GM12878 (cell line): ENCODE measurements at regions not wholly inside any gene's neighbourhood (a gene's known extent, or its start where the extent isn't known, plus 50 kb on each side); places are given as distances from the start of the nearest gene placed in this dataset.

ENCODE experiments used
- ATF3 ChIP-seq: IDR thresholded peaks from 2 replicates; pipeline ENCODE4 v1.6.1; 2011; ENCODE audit warnings: low read depth, mild to moderate bottlenecking, low read length, moderate library complexity, borderline replicate concordance; ENCODE audit errors: extremely low read depth
- ATF7 ChIP-seq: fragments of 450-650 bp; IDR thresholded peaks from 2 replicates; pipeline ENCODE4 v1.6.1; 2016; ENCODE audit warnings: low read depth, mild to moderate bottlenecking
- BCL3 ChIP-seq: IDR thresholded peaks from 2 replicates; pipeline ENCODE4 v1.6.1; 2011; ENCODE audit warnings: borderline replicate concordance, low read depth, mild to moderate bottlenecking, moderate library complexity, low read length; ENCODE audit not compliant: insufficient read depth, poor library complexity, severe bottlenecking
- CREB1 ChIP-seq: IDR thresholded peaks from 2 replicates; pipeline ENCODE4 v1.6.1; 2012; ENCODE audit warnings: low read depth, mild to moderate bottlenecking, inconsistent platforms
- FOS ChIP-seq: IDR thresholded peaks from 3 replicates; pipeline ENCODE4 v1.6.1; 2011; ENCODE audit warnings: borderline replicate concordance; ENCODE audit not compliant: insufficient read length; ENCODE audit errors: extremely low read depth
- NFYA ChIP-seq: IDR thresholded peaks from 2 replicates; pipeline ENCODE4 v1.6.1; 2011; ENCODE audit warnings: low read depth, mild to moderate bottlenecking, low read length, improper control_type of control experiment, borderline replicate concordance
- PKNOX1 ChIP-seq: fragments of 450-650 bp; IDR thresholded peaks from 2 replicates; pipeline ENCODE4 v1.6.1; 2016; ENCODE audit warnings: mild to moderate bottlenecking
- PRDM15 ChIP-seq: fragments of 450-650 bp; formaldehyde crosslinking; IDR thresholded peaks from 2 replicates; pipeline ENCODE4 v1.4.0; 2020; ENCODE audit warnings: mild to moderate bottlenecking, moderate library complexity
- RCOR1 ChIP-seq: conservative IDR thresholded peaks from 2 replicates; pipeline ENCODE4 v1.6.1; 2012; ENCODE audit warnings: low read depth, low read length, improper control_type of control experiment

- TF ChIP-seq PRDM15 (CRISPR knock-in tag) (no peak), NFYA (no peak), ATF7 (no peak), FOS (no peak), CREB1 (no peak), RCOR1 (no peak), ATF3 (no peak), BCL3 (no peak), PKNOX1 (no peak)
Observed at GRCh38 chrX:45424326-45424725, 223.7 kb upstream of the DIPK2B start (continued).
